ENCODE measurements at regions not wholly inside any gene's neighbourhood (a gene's known extent, or its start where the extent isn't known, plus 50 kb on each side); places are given as distances from the start of the nearest gene placed in this dataset.

DNA sequence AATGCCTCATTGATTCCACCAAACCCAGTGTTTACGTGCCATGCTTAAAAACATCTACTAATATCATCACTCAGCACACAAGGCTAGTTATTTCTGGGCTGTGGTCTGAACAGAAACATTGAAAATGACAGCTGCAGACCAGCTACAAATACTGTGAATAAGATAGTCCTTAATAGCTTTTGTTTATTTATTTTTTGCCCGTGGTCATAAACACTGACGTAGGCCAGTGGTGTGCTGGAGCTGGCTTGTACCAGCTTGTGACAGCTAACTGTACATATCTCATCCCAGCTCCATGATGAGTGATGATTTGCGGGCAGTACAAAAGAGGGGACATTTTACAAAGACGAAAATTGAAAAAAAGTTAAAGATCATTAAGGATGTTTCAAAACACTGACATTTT, 1057.0 kb downstream of the EPHA7 start (continued):
- TF ChIP-seq ZBTB33 (IDR thresholded peaks at IDR 0.05) (no peak), MAX (IDR thresholded peaks at IDR 0.05) (no peak)

DNA sequence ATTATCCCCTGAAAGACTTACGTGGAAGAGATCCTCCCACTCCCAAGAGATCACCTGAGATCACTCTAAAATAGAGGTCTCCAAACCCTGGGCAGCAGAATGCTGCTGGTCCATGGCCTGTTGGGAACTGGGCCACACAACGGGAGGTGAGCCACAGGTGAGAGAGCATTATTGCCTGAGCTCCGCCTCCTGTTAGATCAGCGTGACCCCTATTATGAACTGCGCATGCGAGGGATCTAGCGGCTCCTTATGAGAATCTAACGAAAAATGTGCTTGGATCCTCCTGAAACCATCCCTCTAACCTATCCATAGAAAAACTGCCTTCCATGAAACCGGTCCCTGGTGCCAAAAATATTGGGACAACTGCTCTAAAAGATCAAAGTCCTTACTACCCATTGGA, 1057.4 kb downstream of the EPHA7 start:
- no peak for DNase-seq (ENCODE audit: low spot score)
- Histone ChIP-seq H3K36me3 (ENCODE audit: control insufficient read depth in 4 of 4, insufficient read depth in 3 of 4, low read depth in 1 of 4, low read length in 3 of 4) (no peaks in the 10 kb centered on the region), H3K9me3 (ENCODE audit: control insufficient read depth in 4 of 4, low read length in 3 of 4) (no peaks in the 10 kb centered on the region), H3K9ac (ENCODE audit: low read depth in 1 of 2, low read length in 2 of 2) (no peak overlapping the region), H3K4me1 (ENCODE audit: control insufficient read depth in 4 of 4, insufficient read depth in 4 of 4, low read length in 3 of 4) (no peaks in the 10 kb centered on the region), H3K27ac (ENCODE audit: low read depth in 1 of 2, low read length in 2 of 2) (no peak overlapping the region), H3K4me3 (ENCODE audit: low read depth in 1 of 3, low read length in 3 of 3) (no peak overlapping the region), H3K27me3 (ENCODE audit: control insufficient read depth in 4 of 4, insufficient read depth in 4 of 4, low read length in 3 of 4) (no peaks in the 10 kb centered on the region)
- WGBS: 88% methylated on average over 9 of the region's 9 CpGs
- TF ChIP-seq ATF3 (IDR thresholded peaks at IDR 0.05): no peak
- TF ChIP-seq HNF4A (conservative IDR thresholded peaks at IDR 0.05): no peak
- no peak for TF ChIP-seq CTCF (IDR thresholded peaks at IDR 0.05; ENCODE audit: low read depth, low read length, missing input control)
- no peak for TF ChIP-seq TAF1 (conservative IDR thresholded peaks at IDR 0.05)
- TF ChIP-seq YY1 (IDR thresholded peaks at IDR 0.05): no peak
- TF ChIP-seq NR2F2 (IDR thresholded peaks at IDR 0.05): no peak

- DNase-seq (ENCODE audit: low spot score): no peak
- no peak overlapping the region for H3K9ac ChIP-seq (ENCODE audit: low read depth in 1 of 2, low read length in 2 of 2)
- no peak overlapping the region for H3K27ac ChIP-seq (ENCODE audit: low read depth in 1 of 2, low read length in 2 of 2)
- H3K36me3 ChIP-seq (ENCODE audit: control insufficient read depth in 4 of 4, insufficient read depth in 3 of 4, low read depth in 1 of 4, low read length in 3 of 4): no peaks in the 10 kb centered on the region
- no peak overlapping the region for H3K4me3 ChIP-seq (ENCODE audit: low read depth in 1 of 3, low read length in 3 of 3)
- H3K27me3 ChIP-seq (ENCODE audit: control insufficient read depth in 4 of 4, insufficient read depth in 4 of 4, low read length in 3 of 4): no peaks in the 10 kb centered on the region
- TF ChIP-seq ZBTB33 (IDR thresholded peaks at IDR 0.05) (no peak), EGR1 (IDR thresholded peaks at IDR 0.05; ENCODE audit: low read depth in 2 of 2) (no peak), SP1 (IDR thresholded peaks at IDR 0.05) (no peak), FOXA2 (IDR thresholded peaks at IDR 0.05) (no peak), REST (IDR thresholded peaks at IDR 0.05) (no peak), RXRA (IDR thresholded peaks at IDR 0.05) (no peak), YY1 (IDR thresholded peaks at IDR 0.05) (no peak), ATF3 (IDR thresholded peaks at IDR 0.05) (no peak), HNF4G (IDR thresholded peaks at IDR 0.05) (no peak), CTCF (IDR thresholded peaks at IDR 0.05; ENCODE audit: low read depth, low read length, missing input control) (no peak), MAX (IDR thresholded peaks at IDR 0.05) (no peak), NR2F2 (IDR thresholded peaks at IDR 0.05) (no peak)
- 91% methylated on average over 2 of the region's 2 CpGs for WGBS
- H3K4me1 ChIP-seq (ENCODE audit: control insufficient read depth in 4 of 4, insufficient read depth in 4 of 4, low read length in 3 of 4): no peaks in the 10 kb centered on the region
- H3K9me3 ChIP-seq (ENCODE audit: control insufficient read depth in 4 of 4, low read length in 3 of 4): no peaks in the 10 kb centered on the region
Measured at GRCh38 chr6:92354270-92354829, 1065.0 kb downstream of the EPHA7 start.

Measured in liver (tissue), 8 donors.